HG03575 (cell line): ENCODE measurements at regions not wholly inside any gene's neighbourhood (a gene's known extent, or its start where the extent isn't known, plus 50 kb on each side); places are given as distances from the start of the nearest gene placed in this dataset.

Experiments
- ATAC-seq: cut with Tn5 transposase; IDR thresholded peaks from one replicate; pipeline ENCODE4 v1.9.1; 2021; ENCODE audit not compliant: unreplicated experiment, insufficient number of reproducible peaks, low FRiP score; ENCODE audit errors: extremely low read depth

- no peak for ATAC-seq
These were observed 618.5 kb downstream of the KCNJ2 start for GRCh38 chr17:70787721-70788300.

GRCh38 chr17:70791748-70792443 is 622.6 kb downstream of the KCNJ2 start:
- no peak for ATAC-seq

GRCh38 chr17:70794738-70795137 is 625.4 kb downstream of the KCNJ2 start:
- ATAC-seq = no peak

GRCh38 chr17:70795620-70796019 is 626.3 kb downstream of the KCNJ2 start:
- no peak for ATAC-seq

- no peak for ATAC-seq
These were observed 627.4 kb downstream of the KCNJ2 start for GRCh38 chr17:70796757-70797156.

GRCh38 chr17:70797166-70797565 is 627.8 kb downstream of the KCNJ2 start:
- no peak for ATAC-seq

- ATAC-seq = no peak
These were observed 634.8 kb downstream of the KCNJ2 start for GRCh38 chr17:70804161-70804560.

- no peak for ATAC-seq
These were observed 639.3 kb downstream of the KCNJ2 start for GRCh38 chr17:70808596-70808995.

GRCh38 chr17:70810609-70811008 is 641.3 kb downstream of the KCNJ2 start:
- ATAC-seq = no peak

GRCh38 chr17:70813355-70813930 is 644.1 kb downstream of the KCNJ2 start:
- ATAC-seq = no peak

GRCh38 chr17:70819183-70819582 is 649.9 kb downstream of the KCNJ2 start:
- no peak for ATAC-seq

GRCh38 chr17:70820276-70820675 is 650.9 kb downstream of the KCNJ2 start:
- no peak for ATAC-seq

GRCh38 chr17:70825321-70826125 is 656.2 kb downstream of the KCNJ2 start:
- ATAC-seq = no peak

GRCh38 chr17:70829876-70830275 is 660.5 kb downstream of the KCNJ2 start:
- ATAC-seq = no peak

- no peak for ATAC-seq
These were observed 664.7 kb downstream of the KCNJ2 start for GRCh38 chr17:70834039-70834438.

- no peak for ATAC-seq
These were observed 679.5 kb downstream of the KCNJ2 start for GRCh38 chr17:70848785-70849184.

GRCh38 chr17:70855401-70856054 is 686.2 kb downstream of the KCNJ2 start:
- no peak for ATAC-seq

GRCh38 chr17:70857351-70857750 is 688.0 kb downstream of the KCNJ2 start:
- no peak for ATAC-seq

GRCh38 chr17:70859829-70860228 is 690.5 kb downstream of the KCNJ2 start:
- no peak for ATAC-seq
